ENCODE measurements at regions not wholly inside any gene's neighbourhood (a gene's known extent, or its start where the extent isn't known, plus 50 kb on each side); places are given as distances from the start of the nearest gene placed in this dataset.
"Not testable (repeated sequence)": the region's sequence is repeated elsewhere in the genome, so short reads cannot be mapped to it uniquely, and the experiment has no call there.

- no peak for DNase-seq
Measured at GRCh38 chr7:19369182-19369581, 224.0 kb upstream of the FERD3L start.

DNA sequence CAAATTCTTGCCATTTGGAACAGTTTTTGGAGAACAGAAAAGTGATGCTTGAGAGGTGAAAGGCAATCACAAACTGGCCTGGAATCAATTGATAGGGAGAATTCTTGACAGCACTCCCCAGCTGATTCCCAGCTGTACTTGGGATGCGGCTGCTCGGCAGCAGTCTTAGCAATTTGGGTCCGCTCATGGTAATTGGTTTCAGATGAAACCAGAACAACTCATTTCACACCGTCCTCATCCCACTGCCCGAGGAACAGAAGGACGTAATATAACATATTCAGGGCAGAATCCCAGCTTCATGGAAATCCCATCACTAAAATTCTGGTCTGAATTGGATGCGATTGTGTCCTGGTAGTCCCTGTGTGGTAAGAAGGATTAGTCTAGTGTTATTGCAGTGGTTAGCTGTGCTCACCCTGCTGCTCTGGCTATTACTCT is 223.3 kb upstream of the FERD3L start:
- peak; percentile 30 for DNase-seq

DNA sequence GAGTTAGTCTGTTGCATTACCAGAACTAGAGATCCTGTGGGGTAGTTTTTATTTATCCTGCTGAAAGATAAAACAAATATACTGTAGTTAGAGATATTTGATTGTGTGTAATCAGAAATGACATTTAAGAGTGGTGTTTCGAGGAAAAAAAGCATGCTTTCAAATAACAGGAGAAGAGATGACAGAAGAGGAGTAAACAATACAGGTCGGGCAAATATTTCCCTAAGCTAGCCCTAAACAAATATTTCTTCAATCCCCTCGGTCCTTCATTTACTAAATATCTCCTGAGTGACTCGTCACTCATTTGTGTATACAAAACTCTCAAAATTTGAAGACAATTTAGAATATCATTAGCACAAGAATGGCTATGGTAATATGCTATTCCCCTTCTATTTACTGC is 219.7 kb upstream of the FERD3L start:
- DNase-seq = no peak

DNA sequence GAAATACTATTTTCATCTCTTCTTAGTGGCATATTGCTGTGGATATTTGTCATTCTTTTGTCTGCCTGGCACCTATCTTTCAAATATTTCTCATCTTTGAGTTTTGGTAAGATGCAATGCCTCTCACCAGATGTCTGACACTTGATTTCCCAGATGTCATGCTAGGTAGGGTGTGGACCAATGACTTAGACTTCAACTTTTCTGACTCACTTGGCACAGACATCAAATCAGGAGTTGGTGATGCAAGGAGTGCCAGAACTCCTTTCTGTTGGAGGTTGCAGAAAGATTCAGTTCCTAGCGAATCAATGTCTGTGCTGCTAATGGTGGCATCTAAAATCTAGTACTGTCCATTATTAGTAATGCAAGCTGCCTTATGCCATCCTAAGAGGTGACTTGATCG is 216.9 kb upstream of the FERD3L start:
- DNase-seq = peak; percentile 26

DNA sequence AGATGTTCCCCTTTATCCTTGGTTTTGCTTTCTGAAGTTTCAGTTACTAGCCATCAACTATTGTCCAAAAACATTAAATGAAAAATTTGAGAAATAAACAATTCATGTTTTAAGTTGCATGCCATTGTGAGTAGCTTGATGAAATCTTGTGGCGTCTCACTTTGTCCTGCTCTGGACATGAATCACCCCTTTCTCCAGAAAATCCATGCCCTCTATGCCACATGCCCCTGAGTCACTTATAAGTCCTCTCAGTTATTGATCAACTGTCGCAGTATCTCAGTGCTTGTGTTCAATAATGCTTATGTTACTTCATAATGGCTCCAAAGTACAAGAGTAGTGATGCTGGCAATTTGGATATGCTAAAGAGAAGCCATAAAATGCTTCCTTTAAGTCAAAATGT is 208.0 kb upstream of the FERD3L start:
- DNase-seq = no peak

GRCh38 chr7:19352305-19352695 is 207.1 kb upstream of the FERD3L start:
- DNase-seq = no peak

DNA sequence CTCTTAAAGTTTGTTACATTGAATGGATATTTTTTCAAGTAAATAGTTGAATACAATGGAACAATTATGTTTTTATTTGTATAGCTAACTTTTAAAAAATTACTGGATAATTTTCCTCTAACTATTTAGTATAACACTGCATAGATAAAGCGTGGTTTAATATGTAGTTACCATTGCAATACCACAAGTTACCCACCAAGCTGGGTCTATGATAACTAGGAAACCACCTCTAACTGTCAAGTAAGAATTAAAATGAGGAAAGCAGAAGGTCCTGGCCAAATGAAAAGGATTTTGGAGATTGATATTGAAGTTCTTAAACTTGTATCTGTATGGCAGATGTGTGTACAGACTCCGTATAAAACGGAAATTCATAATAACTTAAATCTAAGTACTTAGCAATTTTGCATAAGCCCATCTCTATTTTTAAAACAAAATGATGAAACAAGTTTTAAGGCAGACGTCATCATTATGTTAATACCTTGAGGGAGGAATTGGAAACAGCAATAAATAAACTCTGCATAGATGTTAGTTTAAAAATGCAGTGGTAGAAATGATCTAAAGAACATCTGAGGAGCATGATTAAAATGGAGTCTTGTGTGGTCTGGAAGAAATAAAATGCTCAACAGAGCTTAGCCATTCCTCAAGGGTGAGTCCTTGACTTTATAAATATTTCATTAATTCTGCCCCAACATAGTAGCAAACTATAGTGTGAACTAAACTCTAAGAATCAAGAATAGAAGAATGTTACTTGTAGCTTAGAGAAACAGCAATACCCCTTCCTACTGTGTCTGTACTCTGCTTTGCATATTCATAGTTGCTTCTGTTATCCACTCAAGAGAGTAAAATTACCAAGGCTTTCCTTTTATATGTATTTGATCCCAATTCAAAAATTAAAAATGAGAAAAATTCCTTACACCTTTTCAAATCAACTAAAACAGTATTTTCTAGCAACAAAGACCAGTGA is 206.4 kb upstream of the FERD3L start:
- DNase-seq = peak; percentile 15

GRCh38 chr7:19339512-19339911 is 194.3 kb upstream of the FERD3L start:
- DNase-seq = no peak

- DNase-seq = not testable (repeated sequence)
Measured at GRCh38 chr7:19338512-19338911, 193.3 kb upstream of the FERD3L start.

GRCh38 chr7:19336836-19337383 is 191.7 kb upstream of the FERD3L start:
- no peak for DNase-seq

DNA sequence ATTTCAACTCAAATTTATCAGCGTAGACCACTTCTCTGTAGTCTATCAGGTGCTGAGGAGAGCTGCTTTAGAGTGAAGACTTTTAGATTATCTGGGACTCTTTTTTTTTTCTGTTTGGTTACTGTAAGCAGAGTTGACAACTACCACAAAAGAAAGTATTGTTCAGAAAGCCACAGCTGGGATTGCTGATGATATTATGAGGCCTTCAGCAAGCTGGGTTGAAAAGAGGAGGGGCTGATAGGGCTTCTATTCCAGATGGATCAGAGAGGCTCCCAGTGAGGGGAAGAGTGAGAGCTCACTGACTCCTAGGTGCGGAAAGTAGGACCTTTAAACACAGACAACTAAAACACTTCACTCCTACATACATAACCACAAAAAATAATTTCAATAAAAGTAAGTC is 188.5 kb upstream of the FERD3L start:
- DNase-seq = no peak

DNA sequence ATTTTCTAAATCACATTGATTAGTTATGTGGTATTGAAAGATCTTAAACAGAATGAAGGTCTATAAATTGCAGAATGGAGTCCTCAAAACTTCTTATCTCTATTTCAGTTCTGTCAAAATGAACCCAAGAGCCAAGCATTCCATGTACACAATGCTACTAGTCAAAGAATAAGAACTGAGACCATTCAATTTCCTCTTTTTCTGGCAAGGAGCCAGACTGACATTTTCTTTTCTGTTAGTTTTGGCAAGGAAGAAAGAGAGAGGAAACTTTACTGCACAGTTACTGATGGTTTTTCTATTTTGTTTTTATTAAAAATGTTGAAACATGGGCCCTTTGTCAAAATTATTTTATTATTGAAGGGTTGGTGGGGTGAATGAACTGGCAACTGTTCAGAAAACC is 181.8 kb upstream of the FERD3L start:
- DNase-seq = peak; percentile 56

DNA sequence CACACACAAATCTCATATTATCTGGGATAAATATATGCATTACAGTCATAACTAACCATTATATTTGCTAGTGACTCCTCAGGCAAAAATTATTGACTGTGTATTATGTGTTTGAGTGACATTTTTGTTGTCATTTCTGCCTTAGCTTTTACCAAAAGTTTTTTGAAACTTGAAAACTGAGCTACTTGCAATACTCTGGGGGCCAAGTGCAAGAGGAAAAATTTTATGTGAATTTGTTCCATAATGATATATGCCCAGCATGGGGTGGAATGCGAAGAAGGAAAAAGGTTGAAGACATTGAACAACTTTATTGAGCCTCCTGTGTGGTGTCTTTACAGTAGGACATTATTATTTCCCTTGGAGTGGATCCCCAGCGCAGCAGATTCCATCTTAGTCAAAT is 176.8 kb upstream of the FERD3L start:
- peak; percentile 36 for DNase-seq

- no peak for DNase-seq
Measured at GRCh38 chr7:19318287-19318686, 173.1 kb upstream of the FERD3L start.

DNA sequence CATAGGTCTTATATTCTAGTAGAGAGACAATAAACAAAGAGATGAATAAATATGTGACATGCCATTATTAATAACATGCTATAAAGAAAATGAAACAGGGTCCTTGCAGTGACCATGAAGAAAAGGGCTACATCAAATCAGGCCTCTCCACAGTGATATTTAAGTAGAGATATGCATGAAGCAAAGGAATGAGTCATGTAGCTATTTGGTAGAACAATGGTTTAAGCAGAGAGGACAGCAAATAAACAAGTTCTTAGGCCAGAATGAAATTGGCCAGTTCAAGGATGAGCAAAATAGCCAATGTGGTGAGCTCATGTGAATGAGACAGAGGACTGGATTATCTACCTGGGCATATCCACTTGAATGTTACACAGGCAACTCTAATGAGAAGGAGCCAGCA is 172.2 kb upstream of the FERD3L start:
- DNase-seq = no peak

DNA sequence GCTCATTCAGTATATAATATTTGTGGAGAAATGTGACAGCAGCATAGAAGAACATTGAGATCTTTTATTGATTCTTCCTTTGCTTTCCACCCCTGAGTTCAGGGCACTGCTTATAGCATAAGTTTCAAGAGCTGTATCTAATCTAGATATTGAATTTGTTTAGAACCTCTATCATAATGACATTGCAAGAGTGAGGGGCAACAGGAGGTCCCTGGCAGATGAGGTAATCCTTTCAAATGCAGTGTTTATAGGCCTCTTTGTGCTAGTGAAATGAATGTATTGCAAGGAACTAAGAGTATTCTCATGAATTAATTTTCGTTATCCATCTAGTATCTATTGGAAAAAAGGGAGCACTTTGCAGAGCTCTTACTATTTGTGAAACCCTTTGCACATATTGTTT is 167.2 kb upstream of the FERD3L start:
- no peak for DNase-seq

GRCh38 chr7:19307554-19307953 is 162.3 kb upstream of the FERD3L start:
- no peak for DNase-seq

GRCh38 chr7:19305698-19306097 is 160.5 kb upstream of the FERD3L start:
- peak; percentile 10 for DNase-seq

- DNase-seq = no peak
Measured at GRCh38 chr7:19304086-19304485, 158.9 kb upstream of the FERD3L start.

- no peak for DNase-seq
Measured at GRCh38 chr7:19302731-19303130, 157.5 kb upstream of the FERD3L start.

DNA sequence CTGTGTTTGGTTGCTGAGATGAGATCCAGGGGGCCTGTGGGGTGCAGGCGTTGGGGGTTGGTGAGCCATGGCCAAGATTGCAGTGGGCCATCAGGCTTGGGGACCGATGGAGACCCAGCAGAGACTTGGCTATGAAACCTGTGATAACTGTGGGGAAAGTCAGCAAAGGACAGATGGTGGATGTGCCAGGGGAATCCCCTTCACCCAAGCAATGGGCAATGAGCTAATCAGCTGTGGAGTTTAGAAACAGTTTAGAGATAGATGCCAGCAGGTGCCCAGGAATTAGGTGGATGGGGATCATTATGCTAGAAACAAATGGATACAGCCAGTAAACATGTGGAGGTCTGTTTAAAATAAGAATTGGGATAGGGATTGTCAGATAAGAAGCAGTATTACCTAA is 151.4 kb upstream of the FERD3L start:
- DNase-seq = no peak

GRCh38 chr7:19295376-19295775 is 150.2 kb upstream of the FERD3L start:
- peak; percentile 10 for DNase-seq

GRCh38 chr7:19294619-19295018 is 149.4 kb upstream of the FERD3L start:
- peak; percentile 92 for DNase-seq

DNA sequence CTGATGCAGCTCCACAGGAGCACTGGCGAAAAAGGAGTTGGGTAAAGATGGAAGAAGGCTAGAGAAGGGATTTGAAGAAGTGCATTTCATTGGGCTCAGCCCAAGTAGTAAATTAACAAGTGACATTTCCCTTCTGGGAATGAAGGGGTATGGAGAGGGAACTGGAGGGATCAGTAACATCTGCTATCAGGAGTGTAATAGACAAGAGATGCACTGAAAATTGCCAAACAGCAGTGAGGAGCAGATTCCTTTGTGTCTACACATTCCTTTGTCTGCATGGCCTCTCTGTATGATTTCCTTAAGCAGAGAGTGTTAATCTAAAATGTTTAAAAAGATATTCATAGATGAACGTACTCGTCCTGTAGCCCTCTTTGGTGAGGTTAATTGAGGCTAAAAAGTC is 148.2 kb upstream of the FERD3L start:
- DNase-seq = peak; percentile 49

DNA sequence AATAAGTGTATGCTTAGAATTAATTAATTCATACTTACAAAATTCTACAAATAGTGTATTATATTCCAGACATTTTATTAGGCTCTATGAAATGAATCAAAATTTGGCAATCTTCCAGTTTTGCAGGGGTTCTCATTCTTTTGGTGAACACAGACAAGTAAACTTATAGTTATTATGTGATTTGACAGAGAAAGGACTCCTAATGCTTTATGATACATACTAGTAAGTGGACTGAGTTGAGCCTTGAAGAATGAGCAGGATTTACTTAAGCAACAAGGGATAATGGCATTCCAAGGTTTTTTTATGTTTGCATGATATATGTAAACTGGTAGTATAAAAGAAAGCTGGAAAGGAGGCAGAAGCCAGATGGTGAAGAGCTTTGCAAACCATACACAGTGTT is 145.7 kb upstream of the FERD3L start:
- peak; percentile 46 for DNase-seq
